Activated CD4-positive, alpha-beta T cell treated with anti-CD3 and anti-CD28 coated beads, Interleukin-10, Interleukin-2, amounts not matched to agents 100 ng/mL and 50 ng/mL, durations not matched to agents 16 hours and 8 hours (primary cell): ENCODE measurements at regions not wholly inside any gene's neighbourhood (a gene's known extent, or its start where the extent isn't known, plus 50 kb on each side); places are given as distances from the start of the nearest gene placed in this dataset.
"Not testable (repeated sequence)": the region's sequence is repeated elsewhere in the genome, so short reads cannot be mapped to it uniquely, and the experiment has no call there.

Experiments
- DNase-seq: peaks from one replicate; pipeline ENCODE4 v3.0.0-alpha.2; 2020

DNA sequence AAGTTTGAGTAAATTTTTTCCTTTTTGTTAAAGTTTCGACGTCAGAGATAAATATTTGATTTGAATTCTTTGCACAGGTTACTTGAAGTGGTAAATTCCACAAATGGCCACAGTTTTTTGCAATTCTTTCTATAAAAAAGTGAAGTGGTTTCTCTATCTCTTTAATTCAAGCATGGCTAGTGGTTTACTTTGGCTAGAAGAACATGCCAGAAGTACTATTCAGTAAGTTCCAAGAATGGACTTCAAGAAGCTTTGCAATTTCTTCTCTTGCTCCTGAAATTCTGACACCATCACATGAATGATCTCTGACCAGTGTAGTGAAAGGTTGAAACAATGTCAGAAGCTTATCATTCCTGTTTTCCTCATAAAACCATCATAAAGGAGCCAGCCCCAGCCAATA, 55.7 kb upstream of the RNPC3 start:
- no peak for DNase-seq

DNA sequence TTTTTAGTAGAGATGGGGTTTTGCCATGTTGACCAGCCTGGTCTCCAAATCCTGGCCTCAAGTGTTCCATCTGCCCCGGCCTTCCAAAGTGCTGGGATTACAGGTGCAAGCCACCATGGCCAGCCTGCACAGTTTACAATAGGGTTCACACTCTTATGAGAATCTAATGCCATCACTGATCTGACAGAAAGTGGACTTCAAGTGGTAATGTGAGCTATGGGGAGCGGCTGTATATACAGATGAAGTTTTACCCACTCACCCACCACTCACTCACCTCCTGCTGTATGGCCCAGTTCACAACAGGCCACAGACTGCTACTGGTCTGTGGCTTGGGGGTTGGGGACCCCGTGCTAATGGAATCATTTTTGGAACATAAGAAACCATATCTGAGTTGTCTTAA, 58.4 kb upstream of the RNPC3 start:
- DNase-seq: no peak

GRCh38 chr1:103461161-103462105, 64.1 kb upstream of the RNPC3 start:
- DNase-seq: peak; percentile 2

DNA sequence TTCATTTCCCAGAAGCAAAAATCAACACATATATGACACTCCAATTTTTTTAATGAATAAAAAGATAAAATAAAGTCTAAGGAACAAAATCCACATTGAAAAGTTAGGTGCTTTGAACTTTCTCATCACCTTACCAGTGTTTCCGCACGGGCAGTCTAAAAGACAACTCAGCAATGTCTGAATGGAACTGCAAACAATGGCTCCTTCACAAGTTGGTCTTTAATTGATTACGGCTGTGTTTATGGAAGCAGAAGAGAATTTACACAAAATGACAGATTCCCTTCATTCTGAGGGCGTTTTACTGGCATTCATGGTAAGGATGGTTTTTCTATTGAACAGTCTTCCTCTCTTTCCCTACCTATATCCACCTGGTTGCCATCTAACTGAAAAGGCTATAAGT, 65.0 kb upstream of the RNPC3 start:
- no peak for DNase-seq

DNA sequence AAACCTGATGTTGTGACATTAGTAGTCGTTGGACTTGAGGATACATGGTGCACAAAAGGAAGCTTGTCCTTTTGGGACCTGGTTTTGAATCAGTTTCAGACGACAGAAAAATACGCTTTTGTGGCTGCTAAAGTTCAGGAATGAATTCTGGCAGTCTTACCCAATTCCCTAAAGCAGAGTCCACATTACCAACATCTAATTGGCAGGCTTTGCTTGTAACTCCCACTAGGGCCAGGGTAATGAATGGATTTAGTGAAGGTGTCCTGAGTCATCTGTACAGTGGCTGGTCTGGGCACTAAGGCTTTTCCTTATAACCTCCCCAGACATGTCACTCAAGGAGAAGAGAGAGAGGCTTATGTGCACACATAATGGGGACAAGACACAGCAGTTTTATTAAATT, 66.2 kb upstream of the RNPC3 start:
- DNase-seq: no peak

DNA sequence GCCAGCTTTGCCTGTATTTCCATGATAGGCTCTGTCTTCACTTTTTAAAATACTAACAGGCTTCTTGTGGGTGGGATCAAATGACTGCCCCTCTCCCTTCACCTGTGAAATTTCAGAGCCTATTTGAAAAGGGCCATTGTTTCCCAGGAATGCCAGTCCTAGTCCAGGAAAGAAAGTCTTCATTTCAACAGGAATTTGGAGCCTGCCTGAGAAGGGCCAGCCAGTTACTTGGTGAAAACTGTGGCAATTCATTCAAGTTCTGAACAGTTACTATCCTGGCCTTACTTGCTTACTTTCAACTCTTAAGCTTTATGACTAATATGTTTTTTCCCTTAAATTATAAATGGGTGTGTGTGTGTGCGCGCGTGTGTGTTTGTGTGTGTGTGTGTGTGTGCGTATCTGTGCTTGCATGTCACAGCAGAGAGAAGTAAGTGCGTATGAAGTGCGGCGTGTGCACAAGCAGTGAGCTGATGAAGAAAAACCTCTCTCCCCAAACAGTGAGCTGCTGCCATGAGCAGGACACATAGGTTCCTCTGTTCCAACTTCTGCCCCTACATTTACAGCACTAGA, 67.5 kb upstream of the RNPC3 start:
- DNase-seq: no peak

- peak; percentile 23 for DNase-seq
Measured at GRCh38 chr1:103448560-103448959, 76.9 kb upstream of the RNPC3 start.

GRCh38 chr1:103447471-103447870, 78.0 kb upstream of the RNPC3 start:
- DNase-seq: no peak

GRCh38 chr1:103441342-103441741, 84.2 kb upstream of the RNPC3 start:
- no peak for DNase-seq

DNA sequence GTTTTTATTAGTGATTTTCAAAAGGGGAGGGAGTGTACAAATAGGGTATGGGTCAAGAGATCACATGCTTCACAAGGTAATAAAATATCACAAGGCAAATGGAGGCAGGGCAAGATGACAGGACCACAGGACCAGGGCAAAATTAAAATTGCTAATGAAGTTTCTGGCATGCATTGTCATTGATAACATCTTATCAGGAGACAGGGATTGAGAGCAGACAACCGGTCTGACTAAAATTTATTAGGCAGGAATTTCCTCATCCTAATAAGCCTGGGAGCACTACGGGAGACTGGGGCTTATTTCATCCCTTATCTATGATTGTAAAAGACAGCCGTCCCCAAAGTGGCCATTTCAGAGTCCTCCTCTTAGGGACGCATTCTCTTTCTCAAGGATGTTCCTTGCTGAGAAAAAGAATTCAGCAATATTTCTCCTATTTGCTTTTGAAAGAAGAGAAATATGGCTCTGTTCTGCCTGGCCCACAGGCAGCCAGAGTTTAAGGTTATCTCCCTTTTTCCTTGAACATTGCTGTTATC, 88.9 kb upstream of the RNPC3 start:
- not testable (repeated sequence) for DNase-seq

- DNase-seq: no peak
Measured at GRCh38 chr1:103435443-103435842, 90.1 kb upstream of the RNPC3 start.

GRCh38 chr1:103424650-103425049, 100.8 kb upstream of the RNPC3 start:
- DNase-seq: no peak

DNA sequence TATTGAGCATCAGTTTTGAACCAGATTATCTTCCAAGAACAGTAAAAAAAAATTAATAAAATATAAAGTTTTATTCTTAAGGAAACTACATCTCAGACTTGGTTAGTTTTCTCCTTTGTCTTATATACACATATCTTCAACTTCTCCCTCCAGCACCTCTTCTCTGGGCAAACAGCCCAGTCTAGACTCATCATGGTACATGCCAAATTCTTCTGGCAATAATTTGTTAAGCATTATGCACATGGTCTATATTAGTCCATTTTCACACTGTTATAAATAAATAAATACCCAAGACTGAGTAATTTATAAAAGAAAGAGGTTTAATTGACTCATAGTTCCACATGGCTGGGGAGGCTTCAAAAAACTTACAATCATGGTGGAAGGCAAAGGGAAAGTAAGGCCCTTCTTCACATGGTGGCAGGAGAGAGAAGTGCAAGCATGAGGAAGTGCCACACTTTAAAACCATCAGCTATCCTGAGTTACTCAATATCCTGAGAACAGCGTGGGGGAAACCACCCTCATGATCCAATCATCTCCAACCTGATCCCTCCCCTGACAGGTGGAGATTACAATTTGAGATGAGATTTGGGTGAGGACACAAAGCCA, 108.7 kb upstream of the RNPC3 start:
- DNase-seq: no peak

DNA sequence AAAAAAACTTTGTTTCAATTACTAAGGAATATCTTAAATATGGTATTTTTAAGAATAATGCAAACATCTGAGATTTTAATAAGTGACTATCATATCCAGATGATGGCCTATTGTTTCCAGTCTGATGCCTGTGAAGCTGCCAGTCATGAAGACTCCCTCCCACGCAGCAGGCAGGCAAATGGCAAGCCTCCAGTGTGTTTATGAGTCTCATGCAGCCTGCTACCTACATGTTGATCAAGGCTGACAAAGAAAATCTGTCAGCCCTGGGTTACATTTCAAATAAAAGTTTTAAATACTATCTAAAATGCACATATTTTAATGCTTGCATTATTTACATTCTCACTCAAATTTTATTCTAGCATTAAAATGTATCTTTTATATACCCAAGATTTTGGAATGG, 137.6 kb upstream of the RNPC3 start:
- no peak for DNase-seq

DNA sequence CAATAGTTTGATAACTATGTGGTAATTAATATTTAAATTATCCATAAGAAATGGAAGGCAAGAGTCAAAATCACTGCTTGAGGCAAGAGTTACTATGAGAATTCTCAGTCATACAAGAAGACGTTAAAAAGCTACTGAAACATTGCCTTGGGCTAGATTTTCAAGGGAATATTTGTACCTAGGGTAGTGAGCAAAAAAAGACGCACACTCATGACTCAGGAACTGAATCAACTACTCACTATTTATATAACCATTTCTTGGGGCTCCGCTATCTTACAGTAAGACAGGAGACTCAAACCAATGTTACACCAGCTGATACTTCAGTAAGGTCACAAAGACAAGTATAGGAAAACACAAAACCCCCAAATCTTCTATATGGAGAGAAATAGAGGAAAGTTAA, 151.5 kb upstream of the RNPC3 start:
- DNase-seq: no peak

DNA sequence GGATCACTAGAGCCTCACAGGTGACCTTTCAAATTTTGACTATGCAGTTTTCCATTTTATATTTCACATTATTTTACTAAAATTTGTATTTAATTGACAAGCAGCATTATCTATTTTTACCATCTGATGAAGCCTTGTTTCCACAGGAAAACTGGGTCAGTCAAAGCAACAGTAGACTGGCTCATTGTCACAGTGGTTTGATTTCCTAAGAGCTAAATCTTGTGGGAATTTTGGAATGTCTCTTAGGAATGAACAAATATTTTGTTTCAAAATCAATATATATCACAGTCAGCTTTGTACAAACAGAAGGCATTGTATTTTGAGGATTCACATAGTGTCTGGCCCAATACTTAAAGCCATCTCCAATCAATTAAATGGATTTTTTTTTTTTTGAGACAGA, 152.6 kb upstream of the RNPC3 start:
- no peak for DNase-seq

GRCh38 chr1:103371234-103371633, 154.3 kb upstream of the RNPC3 start:
- DNase-seq: no peak

GRCh38 chr1:103367186-103367585, 158.3 kb upstream of the RNPC3 start:
- no peak for DNase-seq

DNA sequence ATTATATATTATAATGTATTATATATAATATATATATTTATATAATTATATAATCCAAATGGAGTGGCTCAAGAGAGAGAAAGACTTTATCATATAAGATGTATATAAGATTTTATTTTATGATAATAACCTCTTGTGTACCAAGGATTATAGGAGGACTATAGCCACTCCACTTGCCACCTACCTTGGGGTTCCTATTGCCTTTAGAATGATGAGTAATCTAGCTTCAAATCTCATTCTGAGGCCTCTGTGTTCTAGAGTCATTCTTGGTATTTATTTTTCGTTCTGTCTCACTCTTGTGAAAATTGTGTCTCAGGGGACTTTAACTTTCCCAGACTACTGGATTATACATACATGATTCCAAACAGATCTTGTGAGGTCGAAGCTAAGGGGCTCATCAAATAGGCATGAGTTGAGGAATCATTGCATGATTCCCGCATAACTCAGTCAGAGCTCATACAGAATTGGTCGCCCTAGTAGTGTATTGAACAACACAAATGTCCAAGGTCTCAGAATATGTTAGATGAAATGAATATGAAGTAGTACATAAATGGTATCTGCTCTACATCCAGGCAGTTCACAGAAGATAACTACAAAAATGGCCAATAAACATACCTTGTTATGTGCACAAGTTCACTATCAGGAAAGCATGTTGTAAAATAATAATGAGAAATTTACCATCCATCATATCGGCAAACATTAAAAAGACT, 159.5 kb upstream of the RNPC3 start:
- DNase-seq: peak; percentile 11

DNA sequence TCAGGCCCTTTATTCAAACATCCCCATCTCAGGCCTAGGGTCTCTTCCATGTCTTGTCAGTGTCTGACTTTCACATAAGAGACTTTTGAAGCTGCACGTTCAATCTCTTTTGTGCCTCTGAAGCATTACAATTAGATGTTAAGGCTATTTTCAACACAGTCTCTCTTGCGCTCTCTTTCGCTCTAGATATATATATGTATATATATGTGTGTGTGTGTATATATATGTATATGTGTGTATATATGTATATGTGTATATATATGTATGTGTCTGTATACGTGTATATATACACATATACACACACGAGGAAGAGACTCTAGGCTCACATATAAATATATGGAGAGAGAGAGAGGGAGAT, 162.5 kb upstream of the RNPC3 start:
- no peak for DNase-seq

DNA sequence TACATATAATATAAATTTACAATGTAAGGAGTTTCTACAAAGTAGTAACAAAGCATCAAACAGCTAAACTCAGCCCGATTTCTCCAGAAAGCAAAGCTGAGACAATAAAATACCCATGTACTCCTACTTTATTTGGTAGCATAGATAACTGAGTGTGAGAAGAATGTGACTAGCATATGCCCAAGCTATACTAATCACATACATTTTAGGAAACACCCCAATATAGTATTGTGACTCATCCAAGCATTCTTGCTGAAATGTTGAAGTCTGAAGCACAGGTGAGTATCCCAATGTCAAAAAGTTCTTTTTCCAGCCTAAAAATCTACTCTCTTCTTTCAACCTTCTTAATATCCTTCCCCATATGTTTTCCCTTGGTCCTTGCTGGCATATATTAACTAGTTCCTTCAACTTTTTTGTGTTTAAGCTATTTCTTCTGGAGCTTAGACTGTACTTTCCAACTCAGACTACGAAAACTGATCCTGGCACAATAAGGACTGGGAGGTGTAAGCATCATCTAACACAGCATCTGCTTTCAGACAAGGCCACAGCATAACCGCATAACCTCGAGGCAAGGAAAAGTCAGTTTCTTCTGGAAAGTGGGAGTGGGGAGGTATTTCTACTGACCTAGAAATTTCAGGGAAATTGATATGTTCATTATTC, 163.0 kb upstream of the RNPC3 start:
- DNase-seq: no peak

- DNase-seq: no peak
Measured at GRCh38 chr1:103353391-103353790, 172.1 kb upstream of the RNPC3 start.

DNA sequence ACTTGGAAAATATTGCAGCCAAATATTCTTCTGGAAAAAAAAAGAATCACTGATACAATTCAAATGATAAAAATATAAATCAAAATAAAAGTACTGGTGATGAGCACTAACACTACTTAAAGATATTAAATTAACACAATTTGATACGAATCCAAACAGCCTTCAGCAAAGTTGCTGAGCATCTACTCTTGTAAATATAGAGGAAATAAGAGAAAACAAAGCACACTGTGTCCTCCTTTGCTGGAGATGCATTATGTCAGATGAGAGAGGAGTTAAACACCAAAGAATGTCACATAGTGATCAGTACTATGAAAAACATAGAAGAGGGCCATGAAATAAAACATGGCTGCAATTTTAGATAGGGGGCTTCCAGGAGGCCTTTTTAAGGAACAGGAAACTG, 177.4 kb upstream of the RNPC3 start:
- DNase-seq: no peak
